SK-N-MC (cell line): ENCODE measurements at regions not wholly inside any gene's neighbourhood (a gene's known extent, or its start where the extent isn't known, plus 50 kb on each side); places are given as distances from the start of the nearest gene placed in this dataset.

ENCODE experiments used
- EZH2 ChIP-seq: fragments of 200-600 bp; sonication (generic); IDR thresholded peaks from one replicate; pipeline ENCODE4 v1.6.1; 2017; ENCODE audit warnings: antibody characterized with exemption
- POLR2AphosphoS5 ChIP-seq: IDR thresholded peaks from 2 replicates; pipeline ENCODE4 v1.6.1; 2012; ENCODE audit warnings: mild to moderate bottlenecking, low read depth, low read length, borderline replicate concordance

GRCh38 chr16:11424118-11424460, 78.8 kb downstream of the RMI2 start:
- no peak for TF ChIP-seq EZH2
- no peak for TF ChIP-seq POLR2AphosphoS5
